OCI-LY1 (cell line): ENCODE measurements at regions not wholly inside any gene's neighbourhood (a gene's known extent, or its start where the extent isn't known, plus 50 kb on each side); places are given as distances from the start of the nearest gene placed in this dataset.

ENCODE experiments used
- H2AFZ ChIP-seq: fragments of 200-600 bp; sonication (generic), shearing (Covaris generic); 2 replicates; pipeline ENCODE4 v1.6.0; 2014; ENCODE audit warnings: antibody characterized with exemption, mild to moderate bottlenecking, low read length
- H3F3A ChIP-seq: fragments of 200-600 bp; sonication (generic), shearing (Covaris generic); 2 replicates; pipeline ENCODE4 v1.6.0; 2014; ENCODE audit warnings: mild to moderate bottlenecking, antibody characterized with exemption, low read length, moderate library complexity; ENCODE audit not compliant: insufficient read depth
- H3K27ac ChIP-seq: fragments of 200-600 bp; sonication (generic); 2 replicates; pipeline ENCODE4 v1.5.1; 2014; ENCODE audit warnings: low read length, mixed run types, mild to moderate bottlenecking, low read depth; ENCODE audit not compliant: poor library complexity, severe bottlenecking
- H3K27me3 ChIP-seq: fragments of 200-600 bp; sonication (generic); 2 replicates; pipeline ENCODE4 v1.6.0; 2014; ENCODE audit warnings: antibody characterized with exemption, mild to moderate bottlenecking, low read length, moderate library complexity; ENCODE audit not compliant: insufficient read depth
- H3K36me3 ChIP-seq: fragments of 200-600 bp; sonication (generic); 2 replicates; pipeline ENCODE4 v1.6.1; 2014; ENCODE audit warnings: mild to moderate bottlenecking, antibody characterized with exemption, low read length, moderate library complexity, mixed read lengths; ENCODE audit not compliant: insufficient read depth
- H3K4me1 ChIP-seq: fragments of 200-600 bp; sonication (generic); 2 replicates; pipeline ENCODE4 v1.5.1; 2014; ENCODE audit warnings: mild to moderate bottlenecking, low read length, moderate library complexity; ENCODE audit not compliant: insufficient read depth, severe bottlenecking
- H3K4me2 ChIP-seq: fragments of 200-600 bp; sonication (generic), shearing (Covaris generic); 2 replicates; pipeline ENCODE4 v1.6.1; 2014; ENCODE audit warnings: low read length
- H3K4me3 ChIP-seq: fragments of 200-600 bp; sonication (generic); 2 replicates; pipeline ENCODE4 v1.5.1; 2014; ENCODE audit warnings: low read length, low read depth, mild to moderate bottlenecking, mixed read lengths; ENCODE audit not compliant: poor library complexity, severe bottlenecking
- H3K79me2 ChIP-seq: fragments of 200-600 bp; shearing (Covaris generic); 2 replicates; pipeline ENCODE4 v1.6.1; 2016; ENCODE audit warnings: mixed run types, low read length, mixed read lengths; ENCODE audit not compliant: insufficient read depth
- H3K9ac ChIP-seq: fragments of 200-600 bp; sonication (generic), shearing (Covaris generic); 2 replicates; pipeline ENCODE4 v1.6.1; 2014; ENCODE audit warnings: mild to moderate bottlenecking, low read length, mixed read lengths
- H3K9me2 ChIP-seq: fragments of 200-600 bp; sonication (generic), shearing (Covaris generic); 2 replicates; pipeline ENCODE4 v1.6.1; 2014; ENCODE audit warnings: low read depth, mild to moderate bottlenecking, low read length, mixed read lengths
- H3K9me3 ChIP-seq: fragments of 200-600 bp; shearing (Covaris generic); 2 replicates; pipeline ENCODE4 v1.6.1; 2014; ENCODE audit warnings: low read length, mixed read lengths
- H4K20me1 ChIP-seq: fragments of 200-600 bp; sonication (generic), shearing (Covaris generic); 2 replicates; pipeline ENCODE4 v1.6.0; 2016; ENCODE audit warnings: mild to moderate bottlenecking, low read length; ENCODE audit not compliant: insufficient read depth
- CTCF ChIP-seq: fragments of 200-600 bp; sonication (generic), shearing (Covaris generic); IDR thresholded peaks from 2 replicates; pipeline ENCODE4 v1.5.1; 2017; ENCODE audit warnings: mild to moderate bottlenecking, antibody characterized with exemption, low read length, moderate library complexity, mixed read lengths
- EZH2 ChIP-seq: fragments of 200-600 bp; sonication (generic), shearing (Covaris generic); IDR thresholded peaks from 2 replicates; pipeline ENCODE4 v1.8.0; 2017; ENCODE audit warnings: borderline replicate concordance, mixed run types, mild to moderate bottlenecking, antibody characterized with exemption, low read length, moderate library complexity, mixed read lengths

- no peak overlapping the region for H3K27ac ChIP-seq
- H3K79me2 ChIP-seq = no peaks in the 10 kb centered on the region
- TF ChIP-seq CTCF (no peak), EZH2 (no peak)
- no peak overlapping the region for H3K4me2 ChIP-seq
- H3K9ac ChIP-seq = no peak overlapping the region
- H3K27me3 ChIP-seq = no peaks in the 10 kb centered on the region
- H2AFZ ChIP-seq = no peak overlapping the region
- H3F3A ChIP-seq = no peaks in the 10 kb centered on the region
- no peaks in the 10 kb centered on the region for H3K9me3 ChIP-seq
- H3K36me3 ChIP-seq = no peaks in the 10 kb centered on the region
- H3K9me2 ChIP-seq = no peaks in the 10 kb centered on the region
- no peaks in the 10 kb centered on the region for H4K20me1 ChIP-seq
- no peak overlapping the region for H3K4me3 ChIP-seq
- no peaks in the 10 kb centered on the region for H3K4me1 ChIP-seq
Measured at GRCh38 chr17:12536021-12536420, 129.7 kb upstream of the MYOCD start.

GRCh38 chr17:12536472-12536871 lies 129.2 kb upstream of the MYOCD start:
- Histone ChIP-seq H3K4me1 (no peaks in the 10 kb centered on the region), H3K79me2 (no peaks in the 10 kb centered on the region)

GRCh38 chr17:12537436-12537835 lies 128.3 kb upstream of the MYOCD start:
- H4K20me1 ChIP-seq = no peaks in the 10 kb centered on the region
- no peak overlapping the region for H3K27ac ChIP-seq
- H3K4me1 ChIP-seq = no peaks in the 10 kb centered on the region
- no peaks in the 10 kb centered on the region for H3K9me3 ChIP-seq
- H3K9ac ChIP-seq = no peak overlapping the region
- H3K4me3 ChIP-seq = no peak overlapping the region
- TF ChIP-seq EZH2 = no peak
- no peak for TF ChIP-seq CTCF
- H2AFZ ChIP-seq = no peak overlapping the region
- H3K36me3 ChIP-seq = no peaks in the 10 kb centered on the region
- H3K9me2 ChIP-seq = no peaks in the 10 kb centered on the region
- H3K79me2 ChIP-seq = no peaks in the 10 kb centered on the region
- H3K27me3 ChIP-seq = no peaks in the 10 kb centered on the region
- no peaks in the 10 kb centered on the region for H3F3A ChIP-seq
- H3K4me2 ChIP-seq = no peak overlapping the region

More at GRCh38 chr17:12536472-12536871, 129.2 kb upstream of the MYOCD start:
- no peaks in the 10 kb centered on the region for H3K9me2 ChIP-seq
- H3K27me3 ChIP-seq = no peaks in the 10 kb centered on the region
- H2AFZ ChIP-seq = no peak overlapping the region
- no peak overlapping the region for H3K9ac ChIP-seq
- H3K9me3 ChIP-seq = no peaks in the 10 kb centered on the region
- no peaks in the 10 kb centered on the region for H4K20me1 ChIP-seq
- H3K36me3 ChIP-seq = no peaks in the 10 kb centered on the region
- no peaks in the 10 kb centered on the region for H3F3A ChIP-seq
- no peak overlapping the region for H3K4me2 ChIP-seq
- H3K4me3 ChIP-seq = no peak overlapping the region
- TF ChIP-seq CTCF = no peak
- TF ChIP-seq EZH2 = no peak
- no peak overlapping the region for H3K27ac ChIP-seq
